ENCODE measurements at regions not wholly inside any gene's neighbourhood (a gene's known extent, or its start where the extent isn't known, plus 50 kb on each side); places are given as distances from the start of the nearest gene placed in this dataset.

GRCh38 chr13:94968757-94969086, 256.4 kb upstream of the SOX21 start:
- peaks cover 62% of the 10 kb centered on the region for H3K27me3 Mint-ChIP-seq (ENCODE audit: low read depth)
- H3K36me3 Mint-ChIP-seq (ENCODE audit: low read depth) = no peaks in the 10 kb centered on the region
- H3K9me3 Mint-ChIP-seq (ENCODE audit: low read depth) = no peaks in the 10 kb centered on the region
- TF ChIP-seq, protein P1, sequence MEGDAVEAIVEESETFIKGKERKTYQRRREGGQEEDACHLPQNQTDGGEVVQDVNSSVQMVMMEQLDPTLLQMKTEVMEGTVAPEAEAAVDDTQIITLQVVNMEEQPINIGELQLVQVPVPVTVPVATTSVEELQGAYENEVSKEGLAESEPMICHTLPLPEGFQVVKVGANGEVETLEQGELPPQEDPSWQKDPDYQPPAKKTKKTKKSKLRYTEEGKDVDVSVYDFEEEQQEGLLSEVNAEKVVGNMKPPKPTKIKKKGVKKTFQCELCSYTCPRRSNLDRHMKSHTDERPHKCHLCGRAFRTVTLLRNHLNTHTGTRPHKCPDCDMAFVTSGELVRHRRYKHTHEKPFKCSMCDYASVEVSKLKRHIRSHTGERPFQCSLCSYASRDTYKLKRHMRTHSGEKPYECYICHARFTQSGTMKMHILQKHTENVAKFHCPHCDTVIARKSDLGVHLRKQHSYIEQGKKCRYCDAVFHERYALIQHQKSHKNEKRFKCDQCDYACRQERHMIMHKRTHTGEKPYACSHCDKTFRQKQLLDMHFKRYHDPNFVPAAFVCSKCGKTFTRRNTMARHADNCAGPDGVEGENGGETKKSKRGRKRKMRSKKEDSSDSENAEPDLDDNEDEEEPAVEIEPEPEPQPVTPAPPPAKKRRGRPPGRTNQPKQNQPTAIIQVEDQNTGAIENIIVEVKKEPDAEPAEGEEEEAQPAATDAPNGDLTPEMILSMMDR (IDR thresholded peaks at IDR 0.05) = no peak
- no peak for DNase-seq (ENCODE audit: low spot score)
- H3K4me3 Mint-ChIP-seq (ENCODE audit: unreplicated experiment) = peak overlapping the region; percentile 63
- H3K4me1 Mint-ChIP-seq (ENCODE audit: low read depth) = peaks cover 6% of the 10 kb centered on the region
- H3K27ac Mint-ChIP-seq (ENCODE audit: unreplicated experiment) = no peak overlapping the region

DNA sequence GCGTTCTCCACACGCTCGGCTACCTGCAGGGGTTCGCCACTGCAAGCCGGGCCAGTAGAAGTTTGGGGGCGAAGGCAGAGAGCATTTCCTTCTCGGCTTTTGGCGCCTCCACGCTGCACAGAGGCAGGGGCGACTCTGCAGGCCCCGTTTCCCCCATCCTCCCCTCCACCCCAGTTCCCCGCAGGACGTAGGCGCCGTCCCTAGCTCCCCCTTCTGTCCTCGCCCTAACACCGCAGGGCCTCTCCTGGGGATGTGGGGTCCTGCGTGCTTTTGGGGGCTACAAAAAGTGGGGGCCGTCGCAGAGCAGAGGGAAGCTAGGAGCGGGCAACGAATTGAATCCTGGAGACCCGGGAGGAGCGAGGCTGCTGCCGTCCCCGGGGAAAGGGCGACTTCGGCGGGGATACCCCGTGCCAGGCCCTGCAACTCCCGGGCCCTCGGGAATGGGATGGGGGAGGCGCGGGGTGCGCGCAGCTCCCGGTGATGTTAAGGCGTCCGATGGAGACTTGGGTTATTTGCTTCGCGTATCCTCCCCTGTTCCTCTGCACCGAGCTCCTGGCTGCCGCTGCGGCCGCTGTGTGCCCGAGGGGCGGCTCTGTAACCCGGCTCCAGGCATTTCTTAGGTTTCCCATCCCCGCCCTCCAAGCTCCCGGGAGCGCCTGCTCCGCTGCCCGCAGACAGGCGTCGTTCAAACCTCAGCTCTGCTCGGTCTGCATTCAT, 255.9 kb upstream of the SOX21 start:
- H3K27ac Mint-ChIP-seq (ENCODE audit: unreplicated experiment) = no peak overlapping the region
- no peaks in the 10 kb centered on the region for H3K36me3 Mint-ChIP-seq (ENCODE audit: low read depth)
- peaks cover 68% of the 10 kb centered on the region for H3K27me3 Mint-ChIP-seq (ENCODE audit: low read depth)
- DNase-seq (ENCODE audit: low spot score) = no peak
- TF ChIP-seq, protein P1 (IDR thresholded peaks at IDR 0.05) = no peak
- H3K4me1 Mint-ChIP-seq (ENCODE audit: low read depth) = peaks cover 6% of the 10 kb centered on the region
- no peaks in the 10 kb centered on the region for H3K9me3 Mint-ChIP-seq (ENCODE audit: low read depth)
- peak overlapping the region; percentile 63 for H3K4me3 Mint-ChIP-seq (ENCODE audit: unreplicated experiment)

DNA sequence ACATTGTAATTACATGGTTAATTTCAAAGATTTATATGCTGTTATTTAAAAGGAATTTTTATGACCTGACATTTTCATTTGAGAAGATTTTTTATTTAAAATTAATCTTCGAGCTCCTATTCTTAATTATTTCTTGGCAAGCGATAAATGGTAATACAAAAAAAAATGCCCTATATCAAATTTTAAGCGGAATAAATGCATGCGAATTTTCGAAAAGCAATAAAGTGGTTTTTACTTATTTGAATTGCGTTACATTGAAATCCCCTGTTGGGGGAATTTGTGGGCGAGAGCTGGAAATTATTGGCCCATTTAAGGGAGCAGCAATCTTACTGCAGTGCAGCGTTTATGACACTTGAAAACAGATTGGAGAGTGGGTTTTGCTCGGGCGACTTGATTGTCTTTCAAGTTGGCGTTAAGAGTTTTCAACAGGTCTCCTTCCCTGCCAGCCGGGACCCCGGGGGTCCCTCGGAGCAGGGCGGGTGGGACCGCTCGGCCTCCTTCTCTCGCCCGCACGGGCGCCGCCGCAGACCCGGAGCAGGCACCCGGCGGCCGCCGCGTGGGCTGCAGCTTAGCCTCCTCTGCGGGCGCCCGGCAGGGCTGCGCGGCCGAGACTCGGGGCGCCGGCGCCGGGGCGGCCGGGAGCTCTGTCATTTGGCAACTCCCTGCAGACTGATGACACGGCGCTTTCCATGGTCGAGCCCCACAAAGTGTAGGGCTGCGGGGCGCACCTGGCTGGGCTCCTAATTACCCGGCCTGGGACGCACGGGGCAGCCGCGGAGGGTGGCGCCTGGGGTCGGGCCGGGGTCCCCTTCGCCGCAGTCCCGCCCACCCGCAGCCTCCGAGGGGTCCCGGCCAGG, 255.1 kb upstream of the SOX21 start:
- Mint-ChIP-seq H3K27me3 (ENCODE audit: low read depth) (peaks cover 73% of the 10 kb centered on the region), H3K9me3 (ENCODE audit: low read depth) (peaks cover 1% of the 10 kb centered on the region), H3K4me3 (ENCODE audit: unreplicated experiment) (no peak overlapping the region), H3K4me1 (ENCODE audit: low read depth) (peaks cover 6% of the 10 kb centered on the region), H3K36me3 (ENCODE audit: low read depth) (no peaks in the 10 kb centered on the region), H3K27ac (ENCODE audit: unreplicated experiment) (no peak overlapping the region)
- TF ChIP-seq, protein P1 (IDR thresholded peaks at IDR 0.05) = no peak
- DNase-seq (ENCODE audit: low spot score) = no peak

DNA sequence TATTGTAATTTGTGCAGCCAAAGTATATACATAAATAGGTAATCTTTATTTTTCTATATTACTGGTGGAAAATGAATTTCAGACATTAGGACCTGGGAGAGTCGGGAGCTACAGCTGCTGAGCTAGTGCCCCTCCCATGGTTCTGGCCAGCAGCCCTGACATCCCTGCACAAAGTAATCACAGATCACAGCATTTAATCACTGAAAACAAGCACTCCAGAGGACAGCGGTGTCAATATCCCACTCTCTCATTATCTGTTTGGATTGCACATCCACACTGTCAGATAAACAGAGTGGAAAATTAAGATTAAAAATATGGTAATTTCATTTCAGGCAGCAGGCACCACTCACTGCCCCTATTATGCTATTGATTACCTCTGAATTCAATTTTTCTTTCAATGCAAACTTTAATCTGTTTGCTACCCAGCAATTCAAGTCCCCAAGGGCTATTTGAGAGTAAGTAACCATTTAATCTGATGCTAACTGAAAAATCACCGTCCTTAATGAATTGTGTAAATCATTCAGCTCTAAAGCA, 254.1 kb upstream of the SOX21 start:
- Mint-ChIP-seq H3K4me1 (ENCODE audit: low read depth) (peaks cover 6% of the 10 kb centered on the region), H3K27me3 (ENCODE audit: low read depth) (peaks cover 69% of the 10 kb centered on the region), H3K9me3 (ENCODE audit: low read depth) (peaks cover 5% of the 10 kb centered on the region), H3K36me3 (ENCODE audit: low read depth) (no peaks in the 10 kb centered on the region), H3K27ac (ENCODE audit: unreplicated experiment) (no peak overlapping the region), H3K4me3 (ENCODE audit: unreplicated experiment) (no peak overlapping the region)
- no peak for DNase-seq (ENCODE audit: low spot score)
- TF ChIP-seq, protein P1 (IDR thresholded peaks at IDR 0.05) = no peak

DNA sequence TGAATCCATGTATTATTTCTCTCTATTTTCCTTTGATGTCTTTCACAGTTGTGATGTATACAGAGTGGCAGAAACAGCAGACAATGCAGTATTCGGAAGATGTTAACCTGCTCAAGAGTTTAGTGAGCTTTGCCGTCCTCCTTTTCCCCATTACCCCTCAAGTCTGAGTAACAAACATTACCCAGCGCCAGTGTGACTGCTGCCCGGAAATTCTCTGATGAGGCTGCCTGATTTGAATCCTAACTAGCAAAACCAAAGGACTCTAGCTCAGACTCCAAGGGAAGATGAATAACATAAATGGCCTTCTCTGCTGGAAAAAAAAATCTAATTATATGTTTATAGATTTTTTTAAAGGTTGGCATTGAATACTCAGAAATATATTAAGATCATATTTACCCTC, 247.3 kb upstream of the SOX21 start:
- Mint-ChIP-seq H3K4me3 (ENCODE audit: unreplicated experiment) (no peak overlapping the region), H3K4me1 (ENCODE audit: low read depth) (no peaks in the 10 kb centered on the region), H3K27me3 (ENCODE audit: low read depth) (peaks cover 58% of the 10 kb centered on the region), H3K27ac (ENCODE audit: unreplicated experiment) (no peak overlapping the region), H3K9me3 (ENCODE audit: low read depth) (peaks cover 5% of the 10 kb centered on the region), H3K36me3 (ENCODE audit: low read depth) (no peaks in the 10 kb centered on the region)
- DNase-seq (ENCODE audit: low spot score) = no peak
- TF ChIP-seq, protein P1 (IDR thresholded peaks at IDR 0.05) = no peak

Measured in chondrocyte (in vitro differentiated cells).